Mesenchymal stem cell (in vitro differentiated cells and primary cell): ENCODE measurements at regions not wholly inside any gene's neighbourhood (a gene's known extent, or its start where the extent isn't known, plus 50 kb on each side); places are given as distances from the start of the nearest gene placed in this dataset.
A peak's percentile ranks its signal among the peaks of the same experiment; 100 is the strongest.

ENCODE experiments used
- DNase-seq: peaks from one replicate; pipeline ENCODE4 v3.0.0-alpha.2; 2013
- H2AFZ ChIP-seq: one replicate; pipeline ENCODE4 v1.6.1; 2013; ENCODE audit warnings: low read depth, mild to moderate bottlenecking, control low read depth, inconsistent platforms, low read length, moderate library complexity
- H2AK5ac ChIP-seq: 2 replicates; pipeline ENCODE4 v1.6.1; 2013; ENCODE audit warnings: low read length, moderate library complexity, mild to moderate bottlenecking, inconsistent platforms; ENCODE audit not compliant: severe bottlenecking
- H2BK120ac ChIP-seq: one replicate; pipeline ENCODE4 v1.6.1; 2013; ENCODE audit warnings: low read depth, mild to moderate bottlenecking, inconsistent platforms, low read length, moderate library complexity
- H2BK12ac ChIP-seq, 2 experiments: one replicate each; pipeline ENCODE4 v1.6.1; 2013; ENCODE audit warnings: inconsistent platforms in 2 of 2, low read length in 2 of 2, mild to moderate bottlenecking in 2 of 2, moderate library complexity in 2 of 2, control low read depth in 1 of 2
- H2BK15ac ChIP-seq: one replicate; pipeline ENCODE4 v1.6.1; 2013; ENCODE audit warnings: mild to moderate bottlenecking, low read depth, inconsistent platforms; ENCODE audit not compliant: poor library complexity, severe bottlenecking
- H2BK5ac ChIP-seq: 2 replicates; pipeline ENCODE4 v1.6.1; 2013; ENCODE audit warnings: low read depth, mild to moderate bottlenecking, low read length, control low read depth, inconsistent platforms; ENCODE audit not compliant: poor library complexity, severe bottlenecking
- H3K14ac ChIP-seq, 2 experiments: one replicate each; pipeline ENCODE4 v1.6.1; 2013; ENCODE audit warnings: inconsistent platforms in 2 of 2, low read length in 2 of 2, control low read depth in 1 of 2, mild to moderate bottlenecking in 1 of 2, moderate library complexity in 1 of 2
- H3K18ac ChIP-seq, 2 experiments: one replicate each; pipeline ENCODE4 v1.6.1; 2013; ENCODE audit warnings: inconsistent platforms in 2 of 2, low read length in 2 of 2, control low read depth in 1 of 2, low read depth in 1 of 2, mild to moderate bottlenecking in 1 of 2
- H3K23ac ChIP-seq, 2 experiments: one replicate each; pipeline ENCODE4 v1.6.1; 2013; ENCODE audit warnings: inconsistent platforms in 2 of 2, low read length in 2 of 2, mild to moderate bottlenecking in 2 of 2, moderate library complexity in 2 of 2, control low read depth in 1 of 2
- H3K27ac ChIP-seq: 2 replicates; pipeline ENCODE4 v1.5.1; 2013; ENCODE audit warnings: mild to moderate bottlenecking, moderate library complexity, low read length, control low read depth, inconsistent platforms; ENCODE audit not compliant: poor library complexity, severe bottlenecking
- H3K27me3 ChIP-seq, 2 experiments: 2 replicates each; pipeline versions ENCODE4 v1.6.1 to v1.7.0; 2013; ENCODE audit warnings: low read length in 2 of 2, mild to moderate bottlenecking in 2 of 2, moderate library complexity in 2 of 2, control low read depth in 1 of 2, inconsistent platforms in 1 of 2; ENCODE audit not compliant: control insufficient read depth in 1 of 2, insufficient read depth in 1 of 2
- H3K36me3 ChIP-seq, 2 experiments: 2 replicates each; pipeline versions ENCODE4 v1.6.1 to v1.7.0; 2013; ENCODE audit warnings: low read length in 2 of 2, control low read depth in 1 of 2, inconsistent platforms in 1 of 2, low read depth in 1 of 2, mild to moderate bottlenecking in 1 of 2; ENCODE audit not compliant: insufficient read depth in 2 of 2, control insufficient read depth in 1 of 2
- H3K4ac ChIP-seq, 2 experiments: one replicate each; pipeline ENCODE4 v1.6.1; 2013; ENCODE audit warnings: inconsistent platforms in 2 of 2, low read length in 2 of 2, mild to moderate bottlenecking in 2 of 2, moderate library complexity in 2 of 2, control low read depth in 1 of 2, low read depth in 1 of 2
- H3K4me1 ChIP-seq: 2 replicates; pipeline ENCODE4 v1.6.1; 2013; ENCODE audit warnings: low read depth, low read length, control low read depth; ENCODE audit not compliant: control insufficient read depth, insufficient read depth
- H3K4me2 ChIP-seq: 2 replicates; pipeline ENCODE4 v1.6.1; 2013; ENCODE audit warnings: low read length, mild to moderate bottlenecking, inconsistent platforms; ENCODE audit not compliant: poor library complexity, severe bottlenecking
- H3K4me3 ChIP-seq, 2 experiments: 2 replicates each; pipeline versions ENCODE4 v1.5.1 to v1.7.0; 2013; ENCODE audit warnings: low read length in 2 of 2, mild to moderate bottlenecking in 2 of 2, control low read depth in 1 of 2, low read depth in 1 of 2; ENCODE audit not compliant: insufficient read depth in 1 of 2
- H3K79me1 ChIP-seq: replicated peaks from 2 replicates; pipeline ENCODE4 v1.6.1; 2013; ENCODE audit warnings: mild to moderate bottlenecking, control low read depth, low read length, inconsistent platforms; ENCODE audit not compliant: poor library complexity, severe bottlenecking
- H3K9ac ChIP-seq: 2 replicates; pipeline ENCODE4 v1.7.0; 2013; ENCODE audit warnings: mild to moderate bottlenecking, low read length, moderate library complexity
- H3K9me3 ChIP-seq: 2 replicates; pipeline ENCODE4 v1.7.0; 2013; ENCODE audit warnings: mild to moderate bottlenecking, low read length; ENCODE audit not compliant: control insufficient read depth
- H4K8ac ChIP-seq: one replicate; pipeline ENCODE4 v1.6.1; 2013; ENCODE audit warnings: inconsistent platforms, mild to moderate bottlenecking, low read length, moderate library complexity
- H4K91ac ChIP-seq: one replicate; pipeline ENCODE4 v1.6.1; 2013; ENCODE audit warnings: mild to moderate bottlenecking, low read length, inconsistent platforms
- WGBS: methylation state at CpG from one replicate; pipeline ENCODE4 v1.1.7; 2013; ENCODE audit warnings: mixed read lengths; 5-methylcytosine and 5-hydroxymethylcytosine counted together

- H3K27ac ChIP-seq: no peak overlapping the region
Observed at GRCh38 chr4:121216461-121216860, 52.3 kb upstream of the TNIP3 start.

DNA sequence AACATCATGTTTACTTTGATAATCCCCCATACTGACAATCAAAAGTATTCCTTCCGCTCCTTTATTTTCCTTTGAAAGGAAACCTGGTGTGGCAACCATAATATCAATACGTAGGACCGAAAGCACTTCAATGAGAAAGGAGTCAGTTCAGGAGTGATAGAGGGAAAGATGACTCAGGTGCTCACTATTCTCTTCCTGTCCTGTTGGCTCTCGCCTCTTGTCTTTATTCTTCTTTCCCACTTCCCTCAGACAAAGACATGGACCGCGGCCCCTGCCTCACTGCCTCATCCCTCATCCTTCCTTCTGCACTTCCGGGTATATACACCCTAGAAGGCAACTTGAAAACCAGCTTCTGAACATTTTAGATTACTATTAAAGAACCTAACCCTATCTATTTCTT lies 49.8 kb upstream of the TNIP3 start:
- no peak overlapping the region for H2AK5ac ChIP-seq
- peaks cover 1% of the 10 kb centered on the region for H3K4me1 ChIP-seq
- 97% methylated on average over 7 of the region's 7 CpGs for WGBS
- H3K27ac ChIP-seq: no peak overlapping the region
- H3K27me3 ChIP-seq: no peaks in the 10 kb centered on the region
- H3K4me2 ChIP-seq: no peak overlapping the region
- no peak overlapping the region for H3K18ac ChIP-seq
- no peak overlapping the region for H2BK12ac ChIP-seq
- no peak overlapping the region for H3K9ac ChIP-seq
- H3K79me1 ChIP-seq: no peaks in the 10 kb centered on the region
- no peak overlapping the region for H4K8ac ChIP-seq
- no peak overlapping the region for H2BK5ac ChIP-seq
- no peak overlapping the region for H2BK15ac ChIP-seq
- no peak overlapping the region for H2BK120ac ChIP-seq
- H3K14ac ChIP-seq: no peak overlapping the region
- no peak overlapping the region for H4K91ac ChIP-seq
- no peak overlapping the region for H3K4me3 ChIP-seq
- no peak for DNase-seq
- H3K36me3 ChIP-seq: no peaks in the 10 kb centered on the region
- H3K9me3 ChIP-seq: no peaks in the 10 kb centered on the region
- H3K4ac ChIP-seq: no peak overlapping the region
- H2AFZ ChIP-seq: no peak overlapping the region
- no peak overlapping the region for H3K23ac ChIP-seq

More at GRCh38 chr4:121216461-121216860, 52.3 kb upstream of the TNIP3 start:
- WGBS: 50% methylated on average over 2 of the region's 3 CpGs
- DNase-seq: peak; percentile 21
- no peak overlapping the region for H3K23ac ChIP-seq
- H4K91ac ChIP-seq: no peak overlapping the region
- no peaks in the 10 kb centered on the region for H3K9me3 ChIP-seq
- no peaks in the 10 kb centered on the region for H3K27me3 ChIP-seq
- no peak overlapping the region for H2AK5ac ChIP-seq
- H3K4ac ChIP-seq: no peak overlapping the region
- no peak overlapping the region for H2BK5ac ChIP-seq
- no peak overlapping the region for H3K4me2 ChIP-seq
- no peaks in the 10 kb centered on the region for H3K36me3 ChIP-seq
- no peak overlapping the region for H2BK12ac ChIP-seq
- no peaks in the 10 kb centered on the region for H3K79me1 ChIP-seq
- no peak overlapping the region for H4K8ac ChIP-seq
- H3K14ac ChIP-seq: no peak overlapping the region
- H2BK15ac ChIP-seq: no peak overlapping the region
- H2AFZ ChIP-seq: no peak overlapping the region
- H3K4me1 ChIP-seq: peaks cover 1% of the 10 kb centered on the region
- H2BK120ac ChIP-seq: no peak overlapping the region
- H3K9ac ChIP-seq: no peak overlapping the region
- no peak overlapping the region for H3K4me3 ChIP-seq
- H3K18ac ChIP-seq: no peak overlapping the region
